ENCODE measurements at regions not wholly inside any gene's neighbourhood (a gene's known extent, or its start where the extent isn't known, plus 50 kb on each side); places are given as distances from the start of the nearest gene placed in this dataset.
"Not testable (repeated sequence)": the region's sequence is repeated elsewhere in the genome, so short reads cannot be mapped to it uniquely, and the experiment has no call there.

DNA sequence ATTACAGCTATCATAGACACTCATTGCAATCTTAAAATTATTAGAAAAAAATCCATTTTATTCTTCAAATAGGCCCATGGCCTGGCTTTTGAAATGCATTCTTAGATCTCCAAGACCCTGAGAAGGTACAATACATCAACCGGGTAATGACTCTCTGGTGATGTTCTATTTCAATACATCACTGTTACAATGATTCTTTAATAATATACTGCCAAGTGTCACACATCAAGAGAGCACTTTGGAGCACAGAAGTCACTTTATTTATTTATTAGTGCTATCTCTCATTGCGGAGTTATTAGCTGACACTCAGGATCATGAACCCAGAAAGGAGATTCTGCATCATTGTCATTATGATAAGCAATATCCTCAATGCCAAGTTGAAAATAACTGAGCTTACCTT, 748.5 kb upstream of the MBL2 start:
- no peak overlapping the region for H3K4me3 Mint-ChIP-seq
- ATAC-seq, result no peak
- H3K27ac Mint-ChIP-seq, result no peak overlapping the region
- no peaks in the 10 kb centered on the region for H3K36me3 Mint-ChIP-seq
- peaks cover 5% of the 10 kb centered on the region for H3K9me3 Mint-ChIP-seq
- H3K27me3 Mint-ChIP-seq, result no peaks in the 10 kb centered on the region
- no peaks in the 10 kb centered on the region for H3K4me1 Mint-ChIP-seq

DNA sequence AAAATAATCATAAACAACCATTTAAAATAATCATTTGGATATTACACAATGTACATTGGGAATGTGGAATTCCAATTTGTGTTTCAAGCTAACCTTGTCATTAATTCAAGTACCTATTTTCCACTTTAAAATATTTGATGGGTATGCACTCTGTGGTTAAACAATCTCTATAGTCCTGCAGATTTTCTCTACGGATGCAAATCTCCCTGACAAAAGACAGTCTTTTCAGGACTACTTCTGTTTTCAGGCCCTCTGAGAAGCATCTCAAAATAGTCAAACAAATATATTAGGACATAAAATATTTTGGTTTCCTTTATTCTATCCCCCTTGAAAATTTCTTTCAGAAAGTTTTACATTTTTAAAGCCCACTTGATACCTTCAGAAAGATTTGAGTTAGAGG, 735.6 kb upstream of the MBL2 start:
- no peak for ATAC-seq
- no peaks in the 10 kb centered on the region for H3K27me3 Mint-ChIP-seq
- H3K36me3 Mint-ChIP-seq, result no peaks in the 10 kb centered on the region
- H3K4me1 Mint-ChIP-seq, result no peaks in the 10 kb centered on the region
- H3K9me3 Mint-ChIP-seq, result peaks cover 7% of the 10 kb centered on the region
- no peak overlapping the region for H3K4me3 Mint-ChIP-seq
- H3K27ac Mint-ChIP-seq, result no peak overlapping the region

DNA sequence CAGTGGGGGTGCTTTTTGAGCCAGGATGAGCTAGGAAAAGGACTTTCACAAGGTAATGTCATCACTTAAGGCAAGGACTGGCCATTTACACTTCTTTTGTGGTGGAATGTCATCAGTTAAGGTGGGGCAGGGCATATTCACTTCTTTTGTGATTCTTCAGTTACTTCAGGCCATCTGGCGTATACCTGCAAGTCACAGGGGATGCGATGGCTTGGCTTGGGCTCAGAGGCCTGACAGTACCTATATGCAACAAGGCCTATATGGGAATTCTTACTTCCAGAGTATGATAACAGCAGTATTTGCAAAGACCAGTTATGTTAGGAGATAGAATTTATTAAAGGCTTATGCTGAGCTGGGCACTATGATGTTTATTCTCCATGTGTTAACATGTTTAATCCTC, 731.9 kb upstream of the MBL2 start:
- not testable (repeated sequence) for H3K9me3 Mint-ChIP-seq, H3K27ac Mint-ChIP-seq, H3K27me3 Mint-ChIP-seq, ATAC-seq, H3K36me3 Mint-ChIP-seq, H3K4me3 Mint-ChIP-seq, H3K4me1 Mint-ChIP-seq

DNA sequence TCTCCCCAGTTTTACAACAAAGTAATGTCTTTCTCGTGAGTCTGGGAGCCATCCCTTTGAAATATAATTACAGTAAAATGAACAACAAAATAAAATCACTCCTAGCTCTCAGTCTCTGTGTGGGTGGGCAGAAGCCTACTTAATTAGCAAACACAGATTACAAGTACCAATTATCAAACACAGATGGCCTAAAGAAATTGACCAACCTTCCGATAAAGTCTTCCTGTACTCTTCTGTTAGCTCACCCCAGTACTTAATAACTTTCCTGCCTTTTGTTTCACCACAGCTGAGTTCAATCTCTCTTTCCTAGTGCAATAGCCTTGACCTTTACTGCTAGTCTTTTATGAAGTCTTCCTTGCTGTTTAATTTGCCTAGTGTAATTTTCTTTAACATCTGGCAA, 719.2 kb upstream of the MBL2 start:
- H3K4me3 Mint-ChIP-seq, result no peak overlapping the region
- peaks cover 10% of the 10 kb centered on the region for H3K9me3 Mint-ChIP-seq
- H3K27ac Mint-ChIP-seq, result no peak overlapping the region
- no peak for ATAC-seq
- H3K36me3 Mint-ChIP-seq, result no peaks in the 10 kb centered on the region
- H3K27me3 Mint-ChIP-seq, result no peaks in the 10 kb centered on the region
- no peaks in the 10 kb centered on the region for H3K4me1 Mint-ChIP-seq

DNA sequence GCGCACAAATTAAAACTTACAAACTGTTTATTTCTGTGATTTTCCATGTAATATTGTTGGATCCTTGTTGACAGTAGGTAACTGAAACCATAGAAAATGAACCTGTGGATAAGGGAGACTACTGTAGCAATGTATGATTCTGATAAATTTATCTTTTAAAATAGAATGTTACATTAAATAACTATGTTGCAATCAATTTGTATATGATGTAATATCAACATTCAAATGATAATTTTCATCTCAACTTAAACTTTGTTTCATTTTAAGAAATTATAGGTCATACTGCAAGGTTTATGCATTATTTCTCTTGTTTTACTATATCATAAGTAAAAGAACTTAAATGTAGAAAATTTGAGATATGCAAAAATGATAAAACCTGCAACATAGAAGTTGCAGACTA, 718.0 kb upstream of the MBL2 start:
- no peak for ATAC-seq
- Mint-ChIP-seq H3K4me1 (no peaks in the 10 kb centered on the region), H3K4me3 (no peak overlapping the region), H3K27ac (no peak overlapping the region), H3K9me3 (peaks cover 18% of the 10 kb centered on the region), H3K27me3 (no peaks in the 10 kb centered on the region), H3K36me3 (no peaks in the 10 kb centered on the region)

DNA sequence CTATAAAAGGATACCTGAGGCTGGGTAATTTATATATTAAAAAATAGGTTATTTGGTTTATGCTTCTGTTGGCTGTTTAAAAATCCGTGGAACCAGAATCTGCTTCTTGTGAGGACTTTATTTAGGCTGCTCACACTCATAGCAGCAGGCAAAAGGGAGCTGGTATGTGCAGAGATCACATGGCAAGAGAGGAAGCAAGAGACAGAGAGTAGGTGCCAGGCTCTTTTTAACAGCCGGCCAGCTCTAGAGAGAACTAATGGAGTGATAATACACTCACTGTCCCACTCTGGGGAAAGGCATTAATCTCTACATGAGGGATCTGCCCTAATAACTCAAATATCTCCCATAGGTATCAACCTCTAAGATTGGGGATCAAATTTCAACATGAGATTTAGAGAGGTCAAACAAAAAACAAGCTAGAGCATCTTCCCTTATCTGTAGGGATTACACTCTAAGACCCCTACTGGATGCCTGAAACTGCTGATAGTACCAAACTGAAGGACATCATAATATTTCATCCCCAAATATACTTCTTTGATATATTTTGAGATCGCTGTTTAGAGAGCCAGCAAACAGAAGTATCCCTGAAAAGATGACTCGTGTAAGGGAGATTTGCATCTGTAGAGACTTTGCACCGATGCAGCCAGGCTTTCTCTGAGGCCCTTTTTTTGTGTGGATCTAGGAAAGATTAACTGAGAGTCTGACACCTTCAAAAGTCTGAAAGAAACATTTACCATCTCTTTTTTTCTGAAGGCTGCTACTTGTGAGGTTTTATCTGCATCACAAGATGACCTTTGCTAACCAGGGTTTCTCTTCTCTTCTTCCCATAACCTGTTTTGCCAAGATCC, 717.0 kb upstream of the MBL2 start:
- H3K36me3 Mint-ChIP-seq, result no peaks in the 10 kb centered on the region
- peaks cover 20% of the 10 kb centered on the region for H3K9me3 Mint-ChIP-seq
- no peak overlapping the region for H3K4me3 Mint-ChIP-seq
- no peak overlapping the region for H3K27ac Mint-ChIP-seq
- no peaks in the 10 kb centered on the region for H3K27me3 Mint-ChIP-seq
- no peak for ATAC-seq
- H3K4me1 Mint-ChIP-seq, result no peaks in the 10 kb centered on the region

DNA sequence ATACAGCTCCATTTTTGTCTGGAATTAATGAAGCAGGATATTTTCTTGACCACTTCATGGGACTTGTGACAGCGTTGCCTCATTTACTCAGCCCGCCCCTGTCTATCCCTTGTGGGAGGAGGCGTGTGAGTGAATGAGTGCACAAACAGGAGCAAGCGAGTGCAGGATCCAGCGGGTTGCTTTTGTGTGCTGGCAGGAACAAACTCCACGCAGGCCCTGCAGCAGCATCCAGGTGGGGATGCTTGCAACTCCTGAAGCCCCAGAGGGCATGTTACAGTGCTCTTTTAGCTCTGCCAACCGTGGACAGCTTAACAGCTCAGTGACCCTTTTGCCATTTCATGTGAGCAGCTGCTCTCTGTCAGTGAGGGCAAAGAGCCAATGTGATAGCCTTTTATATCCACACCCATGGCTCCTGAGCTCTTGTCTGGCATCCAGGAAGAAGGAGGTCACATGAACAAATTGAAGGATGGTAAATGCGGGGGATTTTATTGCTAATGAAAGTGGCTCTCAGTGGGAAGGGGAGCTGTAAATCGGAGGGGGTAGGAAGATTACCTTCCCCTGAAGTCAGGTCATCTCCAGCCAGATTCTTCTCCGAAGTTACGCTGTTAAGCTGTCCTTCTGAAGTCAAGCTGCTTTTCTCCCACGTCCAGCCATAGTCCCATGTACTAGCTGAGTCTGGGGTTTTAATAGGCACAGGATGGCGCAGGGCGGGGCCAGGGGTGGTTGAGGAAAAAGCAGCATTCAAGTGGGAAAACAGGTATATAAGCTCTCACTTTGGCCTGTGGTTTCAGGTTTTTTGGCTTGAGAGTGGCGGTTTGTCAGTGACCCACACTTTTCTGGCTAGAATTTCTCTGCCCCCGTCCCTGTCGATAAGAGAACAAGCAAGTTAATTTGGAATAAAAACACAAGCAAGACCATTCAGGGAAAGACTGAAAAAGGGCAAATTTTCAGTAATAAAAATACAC, 714.7 kb upstream of the MBL2 start:
- Mint-ChIP-seq H3K4me3 (no peak overlapping the region), H3K36me3 (no peaks in the 10 kb centered on the region), H3K4me1 (no peaks in the 10 kb centered on the region), H3K27ac (no peak overlapping the region), H3K9me3 (peaks cover 18% of the 10 kb centered on the region), H3K27me3 (no peaks in the 10 kb centered on the region)
- no peak for ATAC-seq

DNA sequence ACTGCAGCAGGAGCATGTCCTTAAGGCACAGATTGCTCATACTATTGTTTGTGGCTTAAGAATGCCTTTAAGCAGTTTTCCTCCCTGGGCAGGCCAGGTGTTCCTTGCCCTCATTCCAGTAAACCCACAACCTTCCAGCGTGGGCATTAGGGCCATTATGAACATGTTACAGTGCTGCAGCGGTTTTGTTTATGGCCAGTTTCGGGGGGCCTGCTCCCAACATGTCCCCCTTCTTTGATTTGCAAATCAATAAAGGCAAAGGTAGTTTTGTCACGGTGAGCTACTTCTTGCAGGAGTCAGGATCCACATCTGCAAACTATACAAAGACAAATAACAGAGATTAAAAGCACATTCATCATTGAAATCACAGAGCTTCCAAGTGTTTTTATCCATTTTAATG, 712.8 kb upstream of the MBL2 start:
- ATAC-seq, H3K4me3 Mint-ChIP-seq, H3K36me3 Mint-ChIP-seq, H3K27me3 Mint-ChIP-seq, H3K27ac Mint-ChIP-seq, H3K4me1 Mint-ChIP-seq: not testable (repeated sequence)
- H3K9me3 Mint-ChIP-seq, result peaks cover 15% of the 10 kb centered on the region

DNA sequence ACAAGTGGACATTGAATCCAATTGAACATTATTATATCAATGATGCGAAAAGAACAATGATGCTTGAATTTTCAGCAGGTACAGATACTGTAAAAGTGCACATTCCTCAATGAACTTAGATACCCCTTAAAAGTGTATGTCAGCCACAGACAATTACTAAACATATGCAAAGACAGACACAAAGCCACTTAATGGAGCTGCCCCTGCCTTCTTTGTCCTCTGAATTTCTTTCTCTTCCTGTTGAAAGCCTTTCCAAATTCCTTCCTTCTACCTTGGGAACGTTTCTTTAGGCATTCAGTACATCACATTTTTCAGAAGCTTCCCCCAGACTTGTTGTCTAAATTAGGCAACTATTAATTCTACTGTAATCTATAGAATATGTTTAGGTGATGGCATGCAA, 706.8 kb upstream of the MBL2 start:
- Mint-ChIP-seq H3K36me3 (no peaks in the 10 kb centered on the region), H3K27me3 (no peaks in the 10 kb centered on the region), H3K4me3 (no peak overlapping the region), H3K27ac (no peak overlapping the region), H3K4me1 (no peaks in the 10 kb centered on the region), H3K9me3 (peaks cover 2% of the 10 kb centered on the region)
- ATAC-seq, result no peak

DNA sequence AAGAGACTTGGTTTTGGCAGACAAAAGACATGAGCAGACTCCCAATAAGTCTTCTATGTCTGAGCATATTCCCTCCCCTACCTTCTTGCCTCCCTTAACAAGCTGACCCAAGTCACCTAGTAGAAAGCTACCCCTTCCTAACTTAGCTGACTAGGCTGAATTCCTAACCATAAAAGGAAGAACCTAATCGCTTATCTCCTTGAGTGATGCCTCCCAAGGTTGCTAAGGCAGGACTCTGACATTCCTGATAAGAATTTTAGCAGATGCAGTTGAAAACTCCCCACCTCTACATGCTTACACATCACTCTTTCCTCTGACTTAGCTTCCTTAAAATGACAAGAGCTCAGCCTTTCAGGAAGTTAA, 704.7 kb upstream of the MBL2 start:
- Mint-ChIP-seq H3K36me3 (no peaks in the 10 kb centered on the region), H3K4me1 (no peaks in the 10 kb centered on the region), H3K27me3 (no peaks in the 10 kb centered on the region), H3K27ac (no peak overlapping the region), H3K9me3 (no peaks in the 10 kb centered on the region), H3K4me3 (no peak overlapping the region)
- no peak for ATAC-seq

DNA sequence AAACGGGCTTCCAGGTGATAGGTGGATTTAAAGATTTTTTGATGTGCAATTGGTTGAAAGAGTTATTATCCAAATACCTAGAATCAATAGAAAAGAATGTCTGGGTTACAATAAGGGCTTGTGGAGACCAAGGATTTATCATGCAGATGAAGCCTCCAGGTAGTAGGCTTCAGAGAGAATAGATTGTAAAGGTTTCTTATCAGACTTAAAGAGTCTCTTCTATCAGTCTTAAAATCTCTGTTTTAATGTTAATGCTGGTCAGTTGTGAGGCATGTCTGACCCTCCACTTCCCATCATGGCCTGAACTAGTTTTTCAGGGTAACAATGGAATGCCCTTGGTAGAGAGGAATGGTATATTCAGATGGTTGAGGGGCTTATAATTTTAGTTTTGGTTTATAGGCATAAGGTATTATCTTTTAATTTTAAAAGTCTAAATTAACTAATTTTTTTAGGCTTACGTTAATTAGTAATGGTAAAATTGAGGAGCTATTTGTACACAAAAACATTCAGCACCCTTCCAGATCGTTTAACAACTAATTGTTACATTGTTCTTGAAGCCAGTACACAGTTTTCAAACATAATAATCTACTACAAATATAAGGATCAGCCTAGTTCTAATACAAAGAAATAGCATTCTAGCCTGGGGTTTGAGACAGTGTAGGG, 704.2 kb upstream of the MBL2 start:
- Mint-ChIP-seq H3K4me3 (no peak overlapping the region), H3K4me1 (no peaks in the 10 kb centered on the region), H3K27ac (no peak overlapping the region), H3K27me3 (no peaks in the 10 kb centered on the region), H3K36me3 (no peaks in the 10 kb centered on the region), H3K9me3 (no peaks in the 10 kb centered on the region)
- no peak for ATAC-seq

DNA sequence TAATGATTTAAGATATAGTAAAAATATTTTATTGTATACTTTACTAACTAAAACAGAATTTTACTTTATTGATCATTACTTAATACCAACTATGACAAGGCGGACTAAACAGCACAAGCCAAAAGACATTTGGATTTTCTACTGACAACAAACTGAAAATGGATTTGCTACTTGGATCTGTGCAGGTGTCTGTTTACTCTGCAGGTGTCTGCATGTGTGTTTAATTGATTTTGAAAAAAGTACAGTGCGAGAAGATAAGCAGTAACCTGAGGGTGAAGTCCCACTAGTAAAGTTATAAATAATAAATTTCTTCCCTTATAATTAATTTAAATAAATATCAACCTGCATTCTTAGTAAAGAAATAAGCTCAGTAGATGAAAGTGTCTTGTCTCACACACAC, 696.8 kb upstream of the MBL2 start:
- Mint-ChIP-seq H3K36me3 (no peaks in the 10 kb centered on the region), H3K4me3 (no peak overlapping the region), H3K27me3 (no peaks in the 10 kb centered on the region), H3K9me3 (no peaks in the 10 kb centered on the region), H3K4me1 (no peaks in the 10 kb centered on the region), H3K27ac (no peak overlapping the region)
- ATAC-seq, result no peak

DNA sequence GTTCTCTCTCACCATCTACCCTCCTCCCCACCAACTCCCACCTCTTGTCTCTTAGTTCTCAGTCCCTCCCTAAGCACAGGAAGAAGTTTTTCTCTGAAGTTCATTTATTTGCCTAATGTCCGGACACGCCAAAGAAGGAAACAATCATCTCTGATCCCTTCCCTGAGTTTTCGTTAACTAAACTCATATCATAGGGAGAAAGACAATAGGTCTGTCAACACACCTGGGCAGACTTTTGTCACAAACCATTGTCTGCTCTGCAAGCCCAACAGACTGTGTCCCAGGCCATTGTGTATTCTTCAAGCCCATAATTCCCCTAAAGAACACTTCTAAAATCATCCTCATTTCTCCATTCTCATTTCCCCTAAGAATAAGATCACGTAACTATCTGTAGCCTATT, 691.0 kb upstream of the MBL2 start:
- H3K36me3 Mint-ChIP-seq, result no peaks in the 10 kb centered on the region
- ATAC-seq, result no peak
- H3K27me3 Mint-ChIP-seq, result no peaks in the 10 kb centered on the region
- no peak overlapping the region for H3K4me3 Mint-ChIP-seq
- no peaks in the 10 kb centered on the region for H3K9me3 Mint-ChIP-seq
- H3K27ac Mint-ChIP-seq, result no peak overlapping the region
- no peaks in the 10 kb centered on the region for H3K4me1 Mint-ChIP-seq

DNA sequence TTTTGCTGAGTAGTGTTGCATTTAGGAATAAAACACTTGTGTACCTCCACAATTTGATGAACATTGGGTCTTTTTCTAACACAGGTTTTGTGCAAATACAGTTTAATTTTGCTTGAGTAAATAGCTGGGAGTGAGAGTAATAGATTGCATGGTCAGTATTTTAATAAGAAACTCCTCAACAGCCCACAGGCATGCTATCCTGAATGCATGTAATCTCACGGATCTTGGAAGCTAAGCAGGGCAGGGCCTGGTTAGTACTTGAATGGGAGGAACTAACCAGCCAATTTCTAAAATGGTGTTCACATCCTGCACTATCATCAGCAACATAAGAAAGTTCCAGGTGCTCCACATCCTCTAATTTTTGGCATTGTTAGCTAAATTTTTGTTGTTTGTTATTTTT, 685.4 kb upstream of the MBL2 start:
- no peak for ATAC-seq
- H3K9me3 Mint-ChIP-seq, result no peaks in the 10 kb centered on the region
- H3K4me3 Mint-ChIP-seq, result no peak overlapping the region
- H3K27me3 Mint-ChIP-seq, result no peaks in the 10 kb centered on the region
- no peak overlapping the region for H3K27ac Mint-ChIP-seq
- no peaks in the 10 kb centered on the region for H3K36me3 Mint-ChIP-seq
- H3K4me1 Mint-ChIP-seq, result no peaks in the 10 kb centered on the region

DNA sequence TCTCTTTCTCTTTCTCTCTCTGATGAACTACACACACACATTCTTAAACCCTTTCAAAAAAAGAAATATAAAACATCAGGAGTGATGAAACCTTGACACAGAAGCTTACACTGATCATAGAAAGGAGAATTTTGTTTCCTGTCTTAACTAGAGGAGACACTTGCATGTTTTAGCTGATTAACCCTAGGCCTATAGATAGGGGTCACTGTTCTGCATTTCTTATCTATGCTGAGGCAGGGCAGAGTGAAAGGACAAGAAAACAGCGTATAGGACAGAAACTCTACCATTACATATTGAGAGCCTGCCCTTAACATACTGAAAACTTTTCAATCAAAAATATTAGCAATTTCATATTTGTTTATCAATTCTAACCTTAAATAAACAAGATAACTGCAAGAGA, 680.6 kb upstream of the MBL2 start:
- Mint-ChIP-seq H3K27me3 (no peaks in the 10 kb centered on the region), H3K9me3 (peaks cover 2% of the 10 kb centered on the region), H3K4me1 (no peaks in the 10 kb centered on the region), H3K36me3 (no peaks in the 10 kb centered on the region), H3K4me3 (no peak overlapping the region), H3K27ac (no peak overlapping the region)
- no peak for ATAC-seq
